Esophagus muscularis mucosa (tissue), 3 donors: ENCODE measurements at regions not wholly inside any gene's neighbourhood (a gene's known extent, or its start where the extent isn't known, plus 50 kb on each side); places are given as distances from the start of the nearest gene placed in this dataset.

Source experiments
- CTCF ChIP-seq, 3 experiments: fragments of 200-600 bp in 2 of 3; fragments of 450-650 bp in 1 of 3; sonication (generic) in 2 of 3; IDR thresholded peaks; one replicate each; pipeline ENCODE4 v1.5.1; 2017 to 2019; ENCODE audit warnings: antibody characterized with exemption in 3 of 3, mild to moderate bottlenecking in 2 of 3, moderate library complexity in 1 of 3
- POLR2A ChIP-seq: fragments of 450-650 bp; IDR thresholded peaks from one replicate; pipeline ENCODE4 v1.6.1; 2017; ENCODE audit warnings: antibody characterized with exemption, moderate library complexity, mild to moderate bottlenecking, low read depth

GRCh38 chr13:85255978-85256377, 543.2 kb downstream of the SLITRK6 start:
- no peak for TF ChIP-seq CTCF (IDR thresholded peaks at IDR 0.05)
- no peak for TF ChIP-seq POLR2A
